Type B pancreatic cell (in vitro differentiated cells): ENCODE measurements at regions not wholly inside any gene's neighbourhood (a gene's known extent, or its start where the extent isn't known, plus 50 kb on each side); places are given as distances from the start of the nearest gene placed in this dataset.

Source experiments
- DNase-seq: peaks from one replicate; pipeline ENCODE4 v3.0.0; 2021; ENCODE audit warnings: mixed read lengths; ENCODE audit not compliant: unreplicated experiment; ENCODE audit errors: extremely low spot score
- H3K27ac Mint-ChIP-seq: 2 replicates; pipeline ENCODE4 v1.8.0; 2021; ENCODE audit warnings: mild to moderate bottlenecking, mixed read lengths
- H3K27me3 Mint-ChIP-seq: 2 replicates; pipeline ENCODE4 v1.8.0; 2021; ENCODE audit warnings: mixed read lengths
- H3K36me3 Mint-ChIP-seq: 2 replicates; pipeline ENCODE4 v1.8.0; 2021; ENCODE audit warnings: mixed read lengths
- H3K4me1 Mint-ChIP-seq: one replicate; pipeline ENCODE4 v1.8.0; 2021; ENCODE audit warnings: mixed read lengths; ENCODE audit not compliant: unreplicated experiment
- H3K4me3 Mint-ChIP-seq: 2 replicates; pipeline ENCODE4 v1.8.0; 2021; ENCODE audit warnings: mild to moderate bottlenecking, mixed read lengths
- H3K9me3 Mint-ChIP-seq: 2 replicates; pipeline ENCODE4 v1.8.0; 2021; ENCODE audit warnings: mixed read lengths
- CTCF ChIP-seq: fragments of 200-600 bp; sonication (generic); conservative IDR thresholded peaks from 2 replicates; pipeline ENCODE4 v1.5.0; 2021; ENCODE audit warnings: antibody characterized with exemption, mild to moderate bottlenecking

DNA sequence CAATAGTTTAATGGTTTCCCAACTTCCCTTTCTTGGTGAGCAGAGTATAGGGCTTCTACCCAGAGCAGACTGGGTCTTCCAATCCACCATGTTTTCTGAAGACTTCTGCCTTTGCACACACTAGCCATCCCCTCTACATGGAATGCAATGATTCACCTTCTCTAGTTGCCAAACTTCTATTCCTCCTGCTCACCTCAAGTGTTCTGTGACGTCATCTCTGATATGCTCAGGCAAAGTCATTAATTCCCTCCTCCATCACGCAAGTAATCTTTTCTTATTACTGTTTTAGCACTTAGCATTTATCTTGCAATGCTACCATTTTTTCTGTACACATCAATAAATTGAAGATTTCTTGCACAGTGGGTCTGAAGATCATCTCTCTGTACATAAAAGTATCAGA is 174.2 kb downstream of the RBM26 start:
- TF ChIP-seq CTCF = no peak
- H3K9me3 Mint-ChIP-seq = peaks cover 4% of the 10 kb centered on the region
- no peak overlapping the region for H3K27ac Mint-ChIP-seq
- DNase-seq = no peak
- no peaks in the 10 kb centered on the region for H3K36me3 Mint-ChIP-seq
- no peaks in the 10 kb centered on the region for H3K27me3 Mint-ChIP-seq
- no peaks in the 10 kb centered on the region for H3K4me1 Mint-ChIP-seq
- H3K4me3 Mint-ChIP-seq = no peak overlapping the region

GRCh38 chr13:79229761-79230160 is 176.3 kb downstream of the RBM26 start:
- no peak for DNase-seq
- Mint-ChIP-seq H3K4me1 (no peaks in the 10 kb centered on the region), H3K27me3 (no peaks in the 10 kb centered on the region), H3K9me3 (no peaks in the 10 kb centered on the region), H3K36me3 (no peaks in the 10 kb centered on the region), H3K27ac (no peak overlapping the region), H3K4me3 (no peak overlapping the region)
- TF ChIP-seq CTCF = no peak

- Mint-ChIP-seq H3K27me3 (no peaks in the 10 kb centered on the region), H3K4me1 (no peaks in the 10 kb centered on the region), H3K27ac (no peak overlapping the region), H3K4me3 (no peak overlapping the region), H3K36me3 (no peaks in the 10 kb centered on the region), H3K9me3 (no peaks in the 10 kb centered on the region)
- TF ChIP-seq CTCF = no peak
- no peak for DNase-seq
Observed at GRCh38 chr13:79228972-79229371, 177.1 kb downstream of the RBM26 start.

- no peak for TF ChIP-seq CTCF
- no peak overlapping the region for H3K4me3 Mint-ChIP-seq
Observed at GRCh38 chr13:79227418-79227817, 178.6 kb downstream of the RBM26 start.

GRCh38 chr13:79226938-79227337 is 179.1 kb downstream of the RBM26 start:
- TF ChIP-seq CTCF = no peak
- H3K4me1 Mint-ChIP-seq = no peaks in the 10 kb centered on the region
- no peaks in the 10 kb centered on the region for H3K36me3 Mint-ChIP-seq
- no peak for DNase-seq
- H3K9me3 Mint-ChIP-seq = no peaks in the 10 kb centered on the region
- H3K27me3 Mint-ChIP-seq = peaks cover 3% of the 10 kb centered on the region
- H3K4me3 Mint-ChIP-seq = no peak overlapping the region
- no peak overlapping the region for H3K27ac Mint-ChIP-seq

More at GRCh38 chr13:79227418-79227817, 178.6 kb downstream of the RBM26 start:
- Mint-ChIP-seq H3K4me1 (no peaks in the 10 kb centered on the region), H3K36me3 (no peaks in the 10 kb centered on the region), H3K27me3 (peaks cover 3% of the 10 kb centered on the region), H3K27ac (no peak overlapping the region), H3K9me3 (no peaks in the 10 kb centered on the region)
- no peak for DNase-seq

- no peaks in the 10 kb centered on the region for H3K9me3 Mint-ChIP-seq
- no peak for TF ChIP-seq CTCF
- no peaks in the 10 kb centered on the region for H3K4me1 Mint-ChIP-seq
- H3K36me3 Mint-ChIP-seq = no peaks in the 10 kb centered on the region
- no peak overlapping the region for H3K27ac Mint-ChIP-seq
- H3K27me3 Mint-ChIP-seq = peaks cover 3% of the 10 kb centered on the region
- no peak overlapping the region for H3K4me3 Mint-ChIP-seq
- no peak for DNase-seq
Observed at GRCh38 chr13:79226250-79226649, 179.8 kb downstream of the RBM26 start.
